HepG2 (cell line): ENCODE measurements at regions not wholly inside any gene's neighbourhood (a gene's known extent, or its start where the extent isn't known, plus 50 kb on each side); places are given as distances from the start of the nearest gene placed in this dataset.

Experiments used
- ATAC-seq: fragments of 200-7000 bp; cut with Tn5 transposase; 3 replicates; pipeline ENCODE4 v1.9.1; 2020; ENCODE audit warnings: mild to moderate bottlenecking, moderate library complexity
- BruUV-seq: library from RNA; stranded (reverse); fragments of 400-500 nt; replicated peaks from 2 replicates; lab custom pipeline; 2021; lab: Mats Ljungman, UMichigan
- CTCF ChIA-PET: fragments of 300-600 bp; formaldehyde crosslinking; extraction: SDS; loops from one replicate; lab custom pipeline; 2021; ENCODE audit warnings: low total read pairs, inconsistent platforms, low intra/inter-chr PET ratio; lab: Yijun Ruan, JAX
- POLR2A ChIA-PET: fragments of 350-600 bp; sonication (Branson Sonifier 250); formaldehyde crosslinking; loops from one replicate; lab custom pipeline; 2020; ENCODE audit warnings: antibody characterized with exemption, inconsistent platforms; lab: Yijun Ruan, JAX
- DNase-seq: peaks from one replicate; pipeline ENCODE4 v3.0.0-alpha.2; 2015; ENCODE audit warnings: low spot score
- FAIRE-seq: peaks from 3 replicates; lab custom pipeline; 2011; peaks lifted over from hg19 to GRCh38; lab: Jason Lieb, UNC
- H2AFZ ChIP-seq: one replicate; pipeline ENCODE4 v1.6.1; 2011; ENCODE audit warnings: low read length, inconsistent platforms
- H3K27ac ChIP-seq: fragments of 300-600 bp; 3 replicates; pipeline ENCODE4 v1.8.0; 2011; ENCODE audit warnings: mixed run types, mild to moderate bottlenecking, mixed read lengths, low read length, inconsistent platforms; ENCODE audit not compliant: insufficient read depth; ENCODE audit errors: extremely low read length
- H3K27me3 ChIP-seq, 2 experiments: fragments of 200-600 bp in 1 of 2; 2 replicates in 1 of 2; 3 replicates in 1 of 2; pipeline versions ENCODE4 v1.6.0 to v1.8.0; 2011; ENCODE audit warnings: low read length in 2 of 2, mild to moderate bottlenecking in 2 of 2, moderate library complexity in 2 of 2, inconsistent platforms in 1 of 2; ENCODE audit not compliant: insufficient read depth in 2 of 2, control insufficient read depth in 1 of 2
- H3K36me3 ChIP-seq, 2 experiments: fragments of 200-600 bp in 1 of 2; replicated peaks in 1 of 2; 2 replicates in 1 of 2; 3 replicates in 1 of 2; pipeline versions ENCODE4 v1.5.1 to v1.8.0; 2011; ENCODE audit warnings: low read length in 2 of 2, inconsistent platforms in 1 of 2; ENCODE audit not compliant: insufficient read depth in 2 of 2, control insufficient read depth in 1 of 2
- H3K4me1 ChIP-seq: 2 replicates; pipeline ENCODE4 v1.5.1; 2012; ENCODE audit warnings: low read length, inconsistent platforms; ENCODE audit not compliant: insufficient read depth
- H3K4me2 ChIP-seq: 2 replicates; pipeline ENCODE4 v1.6.0; 2011; ENCODE audit warnings: low read depth, low read length, inconsistent platforms
- H3K4me3 ChIP-seq, 3 experiments: fragments of 200-600 bp in 1 of 3; sonication (generic), shearing (Covaris generic) in 1 of 3; replicated peaks in 1 of 3; 2 replicates each; pipeline ENCODE4 v1.5.1; 2011 to 2016; ENCODE audit warnings: low read length in 3 of 3, inconsistent platforms in 2 of 3, low read depth in 2 of 3, mild to moderate bottlenecking in 2 of 3, control low read depth in 1 of 3, mixed read lengths in 1 of 3; ENCODE audit not compliant: insufficient read depth in 1 of 3
- H3K79me2 ChIP-seq: one replicate; pipeline ENCODE4 v1.6.1; 2011; ENCODE audit warnings: low read length, inconsistent platforms; ENCODE audit not compliant: insufficient read depth
- H3K9ac ChIP-seq: 2 replicates; pipeline ENCODE4 v1.6.0; 2011; ENCODE audit warnings: mild to moderate bottlenecking, low read depth, low read length, inconsistent platforms; ENCODE audit not compliant: insufficient read depth
- H3K9me3 ChIP-seq: 2 replicates; pipeline ENCODE4 v1.5.1; 2012; ENCODE audit warnings: mild to moderate bottlenecking, low read length
- H4K20me1 ChIP-seq: 2 replicates; pipeline ENCODE4 v1.6.0; 2011; ENCODE audit warnings: inconsistent platforms, mild to moderate bottlenecking, low read length, moderate library complexity; ENCODE audit not compliant: insufficient read depth
- CREB1 ChIP-seq, 2 experiments: fragments of 450-650 bp in 1 of 2; IDR thresholded peaks; 2 replicates each; pipeline ENCODE4 v1.6.1; 2016 to 2017; ENCODE audit warnings: control low read depth in 1 of 2, mild to moderate bottlenecking in 1 of 2, missing compliant biosample characterization in 1 of 2, missing genetic modification characterization in 1 of 2
- ETV6 ChIP-seq: sonication (generic); formaldehyde crosslinking; conservative IDR thresholded peaks from 2 replicates; pipeline ENCODE4 v1.4.0; 2020; ENCODE audit warnings: missing genetic modification reagents
- FOXO1 ChIP-seq: sonication (generic); formaldehyde crosslinking; IDR thresholded peaks from 2 replicates; pipeline ENCODE4 v1.4.0; 2020; ENCODE audit warnings: missing genetic modification reagents
- GPBP1L1 ChIP-seq: sonication (generic); formaldehyde crosslinking; IDR thresholded peaks from 2 replicates; pipeline ENCODE4 v1.5.0; 2020; ENCODE audit warnings: mild to moderate bottlenecking, missing genetic modification reagents
- KMT2B ChIP-seq: IDR thresholded peaks from 2 replicates; pipeline ENCODE4 v1.6.1; 2016; ENCODE audit warnings: missing genetic modification reagents, missing compliant biosample characterization
- MXI1 ChIP-seq: IDR thresholded peaks from 3 replicates; pipeline ENCODE4 v1.6.1; 2012; ENCODE audit warnings: low read depth, low read length, inconsistent platforms, borderline replicate concordance
- SALL1 ChIP-seq: sonication (generic); formaldehyde crosslinking; IDR thresholded peaks from 2 replicates; pipeline ENCODE4 v1.8.0; 2022; ENCODE audit warnings: mild to moderate bottlenecking, missing genetic modification reagents
- WGBS: methylation state at CpG from one replicate; pipeline ENCODE4 v1.1.6; 2017; ENCODE audit warnings: low lambda C conversion rate; 5-methylcytosine and 5-hydroxymethylcytosine counted together
- in situ Hi-C: cut with HindIII; loops from 2 replicates; pipeline ENCODE4 v1.10.0; 2017; ENCODE audit warnings: low pct_unique_long_range_greater_than_20kb; ENCODE audit not compliant: extremely low pct_ligation_motif_present
- intact Hi-C: fragments of 100-400 bp; cut with micrococcal nuclease; formaldehyde crosslinking; loops from one replicate; pipeline ENCODE4 v1.10.0; 2022; ENCODE audit not compliant: unreplicated experiment
- TF ChIP-seq, protein P1 (sequence below): sonication (generic); formaldehyde crosslinking; IDR thresholded peaks from 2 replicates; pipeline ENCODE4 v1.4.0; 2020; ENCODE audit warnings: missing genetic modification reagents
- TF ChIP-seq, protein P2 (sequence below): sonication (generic); formaldehyde crosslinking; IDR thresholded peaks from 2 replicates; pipeline ENCODE4 v1.9.0; 2021; ENCODE audit warnings: missing genetic modification reagents, mild to moderate bottlenecking, borderline replicate concordance

DNA sequence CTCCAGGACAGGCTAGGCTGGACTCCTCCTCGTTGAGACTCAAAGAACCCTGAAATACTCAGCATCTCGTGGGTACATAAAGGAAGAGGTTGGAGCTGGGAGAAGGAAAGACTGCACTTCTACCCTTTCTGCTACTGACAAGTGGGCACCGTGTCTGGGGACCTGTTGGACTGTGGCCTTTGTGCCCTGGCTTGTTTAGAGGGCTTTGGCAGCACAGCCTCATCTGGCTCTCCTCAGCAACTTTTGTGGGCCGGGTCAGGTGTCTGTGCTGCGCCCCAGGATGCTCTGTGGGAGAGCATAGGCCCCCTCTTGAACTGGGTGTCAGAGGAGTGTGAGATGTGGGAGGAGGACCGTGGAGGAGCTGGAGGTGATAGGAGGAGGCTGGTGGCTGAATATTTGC lies 142.4 kb downstream of the FCRL5 start:
- ATAC-seq = no peak
- no peak overlapping the region for H2AFZ ChIP-seq
- H3K36me3 ChIP-seq = no peaks in the 10 kb centered on the region
- no peak overlapping the region for H3K4me2 ChIP-seq
- no peaks in the 10 kb centered on the region for H4K20me1 ChIP-seq
- no peaks in the 10 kb centered on the region for H3K79me2 ChIP-seq
- intact Hi-C loops = loop anchor here (10.0 kb wide), 1 partner anchor 1515 kb away; no protein-coding TSS in a partner anchor
- FAIRE-seq = no peak
- H3K4me3 ChIP-seq = no peak overlapping the region
- no peaks in the 10 kb centered on the region; a peak in 1 of 5 replicates for H3K27me3 ChIP-seq
- in situ Hi-C loops = no loop called here
- no peaks in the 10 kb centered on the region for H3K4me1 ChIP-seq
- H3K27ac ChIP-seq = no peak overlapping the region
- TF ChIP-seq, protein P1, sequence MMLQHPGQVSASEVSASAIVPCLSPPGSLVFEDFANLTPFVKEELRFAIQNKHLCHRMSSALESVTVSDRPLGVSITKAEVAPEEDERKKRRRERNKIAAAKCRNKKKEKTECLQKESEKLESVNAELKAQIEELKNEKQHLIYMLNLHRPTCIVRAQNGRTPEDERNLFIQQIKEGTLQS (CRISPR knock-in tag) = no peak
- TF ChIP-seq, protein P2, sequence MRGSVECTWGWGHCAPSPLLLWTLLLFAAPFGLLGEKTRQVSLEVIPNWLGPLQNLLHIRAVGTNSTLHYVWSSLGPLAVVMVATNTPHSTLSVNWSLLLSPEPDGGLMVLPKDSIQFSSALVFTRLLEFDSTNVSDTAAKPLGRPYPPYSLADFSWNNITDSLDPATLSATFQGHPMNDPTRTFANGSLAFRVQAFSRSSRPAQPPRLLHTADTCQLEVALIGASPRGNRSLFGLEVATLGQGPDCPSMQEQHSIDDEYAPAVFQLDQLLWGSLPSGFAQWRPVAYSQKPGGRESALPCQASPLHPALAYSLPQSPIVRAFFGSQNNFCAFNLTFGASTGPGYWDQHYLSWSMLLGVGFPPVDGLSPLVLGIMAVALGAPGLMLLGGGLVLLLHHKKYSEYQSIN (CRISPR knock-in tag) = no peak
- TF ChIP-seq SALL1 (CRISPR knock-in tag) (no peak), KMT2B (CRISPR knock-in tag) (no peak), FOXO1 (CRISPR knock-in tag) (no peak), CREB1 (IDR thresholded peaks at IDR 0.05) (no peak), CREB1 (CRISPR knock-in tag; IDR thresholded peaks at IDR 0.05) (no peak), GPBP1L1 (CRISPR knock-in tag) (no peak), ETV6 (CRISPR knock-in tag) (no peak), MXI1 (no peak)
- POLR2A ChIA-PET = no interaction called here
- DNase-seq = no peak
- H3K9me3 ChIP-seq = no peaks in the 10 kb centered on the region
- H3K9ac ChIP-seq = no peak overlapping the region
- CTCF ChIA-PET = no interaction called here
- 0% methylated on average over 4 of the region's 6 CpGs for WGBS
- BruUV-seq = no TSS peak
